HL-60 (cell line): ENCODE measurements at regions not wholly inside any gene's neighbourhood (a gene's known extent, or its start where the extent isn't known, plus 50 kb on each side); places are given as distances from the start of the nearest gene placed in this dataset.

Experiments used
- DNase-seq, 2 experiments: peaks; one replicate each; pipeline ENCODE4 v3.0.0-alpha.2; 2010 to 2020; ENCODE audit warnings: low read depth in 1 of 2, low spot score in 1 of 2
- H3K27ac ChIP-seq: fragments of 250-450 bp; sonication (Bioruptor Pico); replicated peaks from 2 replicates; pipeline ENCODE4 v1.5.1; 2020; ENCODE audit warnings: mild to moderate bottlenecking, moderate library complexity
- H3K27me3 ChIP-seq: fragments of 250-450 bp; sonication (Bioruptor Pico); 2 replicates; pipeline ENCODE4 v1.5.1; 2021; ENCODE audit warnings: mild to moderate bottlenecking, moderate library complexity; ENCODE audit not compliant: insufficient read depth, poor library complexity, severe bottlenecking
- H3K4me3 ChIP-seq: replicated peaks from 2 replicates; pipeline ENCODE4 v1.5.1; 2011; ENCODE audit warnings: mild to moderate bottlenecking, control low read depth, low read length; ENCODE audit not compliant: insufficient read depth
- CTCF ChIP-seq: IDR thresholded peaks from one replicate; pipeline ENCODE4 v1.5.1; 2011; ENCODE audit warnings: low read length, control low read depth, inconsistent platforms; ENCODE audit not compliant: insufficient read depth
- GABPA ChIP-seq: IDR thresholded peaks from 2 replicates; pipeline ENCODE4 v1.6.1; 2012; ENCODE audit warnings: low read depth
- POLR2AphosphoS5 ChIP-seq: IDR thresholded peaks from 2 replicates; pipeline ENCODE4 v1.6.1; 2012; ENCODE audit warnings: low read depth
- REST ChIP-seq: IDR thresholded peaks from 2 replicates; pipeline ENCODE4 v1.6.1; 2012; ENCODE audit warnings: low read depth; ENCODE audit not compliant: insufficient replicate concordance
- SPI1 ChIP-seq: IDR thresholded peaks from 2 replicates; pipeline ENCODE4 v1.6.1; 2012; ENCODE audit warnings: low read depth, mild to moderate bottlenecking, borderline replicate concordance

GRCh38 chr6:25111782-25112181, 167.4 kb upstream of the CARMIL1 start:
- Histone ChIP-seq H3K27ac (no peak overlapping the region), H3K4me3 (no peak overlapping the region), H3K27me3 (no peaks in the 10 kb centered on the region)
- DNase-seq = no peak
- no peak for TF ChIP-seq POLR2AphosphoS5

- Histone ChIP-seq H3K27ac (no peak overlapping the region), H3K4me3 (no peak overlapping the region), H3K27me3 (no peaks in the 10 kb centered on the region)
- peak in 1 of 2 experiments; percentile 57 for DNase-seq
- TF ChIP-seq CTCF (no peak), GABPA (no peak), POLR2AphosphoS5 (no peak), SPI1 (no peak), REST (no peak)
Observed at GRCh38 chr6:25112322-25112773, 166.8 kb upstream of the CARMIL1 start.

GRCh38 chr6:25113436-25113835, 165.7 kb upstream of the CARMIL1 start:
- H3K27ac ChIP-seq = no peak overlapping the region
- no peak for TF ChIP-seq SPI1
- TF ChIP-seq CTCF = no peak
- TF ChIP-seq POLR2AphosphoS5 = no peak
- no peak for TF ChIP-seq REST
- TF ChIP-seq GABPA = no peak
- H3K27me3 ChIP-seq = no peaks in the 10 kb centered on the region
- no peak overlapping the region for H3K4me3 ChIP-seq
- no peak for DNase-seq

- TF ChIP-seq SPI1 (no peak), POLR2AphosphoS5 (no peak), CTCF (no peak), REST (no peak), GABPA (no peak)
- H3K27ac ChIP-seq = no peak overlapping the region
- H3K4me3 ChIP-seq = no peak overlapping the region
- no peaks in the 10 kb centered on the region for H3K27me3 ChIP-seq
- DNase-seq = no peak
Observed at GRCh38 chr6:25118038-25118437, 161.1 kb upstream of the CARMIL1 start.
